ENCODE measurements at regions not wholly inside any gene's neighbourhood (a gene's known extent, or its start where the extent isn't known, plus 50 kb on each side); places are given as distances from the start of the nearest gene placed in this dataset.

DNA sequence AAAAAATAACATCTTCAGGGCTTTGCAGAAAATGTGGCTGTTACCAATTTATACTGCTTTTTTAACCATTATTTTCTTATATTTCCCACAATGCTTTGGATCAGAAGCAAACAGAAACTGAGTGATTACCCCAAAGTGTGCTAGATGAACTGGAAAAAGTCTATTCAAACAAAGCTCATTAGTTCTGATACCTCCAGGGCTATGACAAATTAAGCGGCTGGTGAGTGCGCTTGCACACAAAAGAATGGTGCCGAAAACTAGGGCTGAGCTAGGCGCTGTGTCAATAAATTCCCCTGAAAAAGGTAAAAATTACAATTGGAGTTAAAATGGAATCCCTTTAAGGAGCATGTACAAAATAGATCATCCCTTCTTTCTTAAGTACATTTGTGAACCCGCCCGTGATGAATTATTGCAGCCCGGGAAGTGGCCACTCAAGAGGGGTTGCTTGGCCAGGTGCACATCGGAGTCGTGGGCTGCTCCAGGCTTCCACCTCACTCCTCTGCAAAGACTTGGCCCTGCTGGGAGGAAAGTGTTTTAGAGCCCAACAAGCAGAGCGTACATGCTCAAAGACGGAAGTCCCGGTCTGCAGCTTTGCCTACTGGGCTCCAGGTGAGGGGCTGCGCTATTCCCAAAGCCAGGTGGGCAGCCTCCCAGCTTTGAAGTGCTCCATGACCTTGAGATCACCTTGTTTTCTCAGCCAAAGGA, 164.0 kb upstream of the ZNF507 start:
- Histone ChIP-seq H3K36me3 (no peaks in the 10 kb centered on the region), H3K27ac (replicated peaks in 1 of 4) (no peak overlapping the region), H3K9me3 (no peaks in the 10 kb centered on the region), H3K4me3 (no peak overlapping the region), H3K4me1 (no peaks in the 10 kb centered on the region), H3K27me3 (no peaks in the 10 kb centered on the region)
- WGBS, result 83% methylated on average over 11 of the region's 13 CpGs
- TF ChIP-seq EP300 (IDR thresholded peaks at IDR 0.05) (no peak), POLR2AphosphoS5 (IDR thresholded peaks at IDR 0.05) (no peak), POLR2A (IDR thresholded peaks at IDR 0.05; ENCODE audit: low read depth) (no peak)
- TF ChIP-seq, protein P1, sequence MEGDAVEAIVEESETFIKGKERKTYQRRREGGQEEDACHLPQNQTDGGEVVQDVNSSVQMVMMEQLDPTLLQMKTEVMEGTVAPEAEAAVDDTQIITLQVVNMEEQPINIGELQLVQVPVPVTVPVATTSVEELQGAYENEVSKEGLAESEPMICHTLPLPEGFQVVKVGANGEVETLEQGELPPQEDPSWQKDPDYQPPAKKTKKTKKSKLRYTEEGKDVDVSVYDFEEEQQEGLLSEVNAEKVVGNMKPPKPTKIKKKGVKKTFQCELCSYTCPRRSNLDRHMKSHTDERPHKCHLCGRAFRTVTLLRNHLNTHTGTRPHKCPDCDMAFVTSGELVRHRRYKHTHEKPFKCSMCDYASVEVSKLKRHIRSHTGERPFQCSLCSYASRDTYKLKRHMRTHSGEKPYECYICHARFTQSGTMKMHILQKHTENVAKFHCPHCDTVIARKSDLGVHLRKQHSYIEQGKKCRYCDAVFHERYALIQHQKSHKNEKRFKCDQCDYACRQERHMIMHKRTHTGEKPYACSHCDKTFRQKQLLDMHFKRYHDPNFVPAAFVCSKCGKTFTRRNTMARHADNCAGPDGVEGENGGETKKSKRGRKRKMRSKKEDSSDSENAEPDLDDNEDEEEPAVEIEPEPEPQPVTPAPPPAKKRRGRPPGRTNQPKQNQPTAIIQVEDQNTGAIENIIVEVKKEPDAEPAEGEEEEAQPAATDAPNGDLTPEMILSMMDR (IDR thresholded peaks at IDR 0.05), result no peak
- peak; percentile 87 for DNase-seq (ENCODE audit: extremely low spot score)
- intact Hi-C loops (cut with DNase I), result no loop called here

DNA sequence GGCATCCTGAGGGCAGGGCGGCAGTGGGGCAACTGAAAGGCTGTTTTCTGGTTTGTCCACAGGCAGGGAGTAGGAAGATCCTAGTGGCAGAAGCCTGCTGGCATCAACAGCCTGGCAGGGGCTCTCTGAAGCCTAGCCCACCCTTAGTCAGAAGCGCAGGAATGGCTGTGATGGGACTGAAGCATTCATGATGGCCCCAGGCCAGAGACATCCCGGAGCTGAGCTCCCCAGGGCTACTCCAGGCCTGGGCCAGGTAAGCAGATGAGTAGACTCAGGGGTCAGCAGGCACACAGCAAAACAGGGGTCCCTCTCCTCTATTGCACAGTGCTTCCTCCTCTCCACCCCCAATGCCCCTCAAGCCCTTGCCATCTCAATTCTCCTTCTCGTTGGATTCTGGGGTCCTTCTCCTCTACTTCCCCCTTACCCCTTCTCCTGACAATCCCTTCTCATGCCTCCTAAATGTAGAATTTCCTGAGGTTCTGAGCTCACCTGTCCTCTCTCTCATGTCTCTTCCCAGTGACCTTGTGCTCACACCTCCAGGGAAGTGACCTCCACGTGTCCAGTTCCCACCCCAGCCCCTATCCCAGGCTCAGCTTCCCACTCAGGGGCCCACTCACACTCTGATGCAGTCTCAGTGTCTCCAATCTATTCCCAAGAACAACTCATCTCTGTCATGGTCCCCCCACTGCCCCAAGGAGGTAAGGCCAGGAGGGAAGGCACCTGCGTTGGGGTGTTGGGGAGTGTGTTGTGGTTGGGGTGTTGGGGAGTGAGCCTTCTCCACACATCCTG, 158.7 kb upstream of the ZNF507 start:
- TF ChIP-seq, protein P1 (IDR thresholded peaks at IDR 0.05), result no peak
- TF ChIP-seq POLR2A (IDR thresholded peaks at IDR 0.05; ENCODE audit: low read depth), result no peak
- no peak for TF ChIP-seq EP300 (IDR thresholded peaks at IDR 0.05)
- no peak for TF ChIP-seq POLR2AphosphoS5 (IDR thresholded peaks at IDR 0.05)
- H3K27ac ChIP-seq (replicated peaks in 1 of 4), result no peak overlapping the region
- 83% methylated on average over 4 of the region's 6 CpGs for WGBS
- DNase-seq (ENCODE audit: extremely low spot score), result no peak
- H3K4me1 ChIP-seq, result no peaks in the 10 kb centered on the region
- peaks cover 0 to 8% (median 0%) of the 10 kb centered on the region in 4 donors for H3K27me3 ChIP-seq
- no peaks in the 10 kb centered on the region for H3K9me3 ChIP-seq
- intact Hi-C loops (cut with DNase I), result no loop called here
- H3K4me3 ChIP-seq, result no peak overlapping the region
- no peaks in the 10 kb centered on the region for H3K36me3 ChIP-seq

DNA sequence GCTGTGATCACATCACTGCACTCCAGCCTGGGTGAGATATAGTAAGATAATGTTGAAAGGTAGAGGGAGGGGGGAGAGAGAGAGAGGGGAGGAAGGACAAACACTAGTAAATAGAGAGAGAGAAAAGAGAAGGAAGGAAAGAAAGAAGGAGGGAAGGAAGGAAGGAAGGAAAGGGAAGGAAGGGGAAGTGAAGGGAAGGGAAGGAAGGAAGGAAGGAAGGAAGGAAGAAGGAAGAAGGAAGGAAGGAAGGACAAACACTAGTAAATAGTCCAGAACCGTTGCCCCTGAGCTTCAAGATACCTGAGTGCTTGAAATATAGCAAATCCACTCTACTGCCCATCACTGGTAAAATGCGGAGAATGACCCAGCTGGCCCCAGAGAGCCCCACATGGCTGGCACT, 156.5 kb upstream of the ZNF507 start:
- Histone ChIP-seq H3K4me1 (no peaks in the 10 kb centered on the region), H3K36me3 (no peaks in the 10 kb centered on the region), H3K9me3 (no peaks in the 10 kb centered on the region), H3K27me3 (peaks cover 0 to 11% (median 0%) of the 10 kb centered on the region in 4 donors), H3K4me3 (no peak overlapping the region), H3K27ac (replicated peaks in 1 of 4) (no peak overlapping the region)
- no peak for DNase-seq (ENCODE audit: extremely low spot score)
- TF ChIP-seq, protein P1 (IDR thresholded peaks at IDR 0.05), result no peak
- TF ChIP-seq EP300 (IDR thresholded peaks at IDR 0.05) (no peak), POLR2A (IDR thresholded peaks at IDR 0.05; ENCODE audit: low read depth) (no peak), POLR2AphosphoS5 (IDR thresholded peaks at IDR 0.05) (no peak)
- 82% methylated on average over 2 of the region's 2 CpGs for WGBS
- intact Hi-C loops (cut with DNase I), result no loop called here

DNA sequence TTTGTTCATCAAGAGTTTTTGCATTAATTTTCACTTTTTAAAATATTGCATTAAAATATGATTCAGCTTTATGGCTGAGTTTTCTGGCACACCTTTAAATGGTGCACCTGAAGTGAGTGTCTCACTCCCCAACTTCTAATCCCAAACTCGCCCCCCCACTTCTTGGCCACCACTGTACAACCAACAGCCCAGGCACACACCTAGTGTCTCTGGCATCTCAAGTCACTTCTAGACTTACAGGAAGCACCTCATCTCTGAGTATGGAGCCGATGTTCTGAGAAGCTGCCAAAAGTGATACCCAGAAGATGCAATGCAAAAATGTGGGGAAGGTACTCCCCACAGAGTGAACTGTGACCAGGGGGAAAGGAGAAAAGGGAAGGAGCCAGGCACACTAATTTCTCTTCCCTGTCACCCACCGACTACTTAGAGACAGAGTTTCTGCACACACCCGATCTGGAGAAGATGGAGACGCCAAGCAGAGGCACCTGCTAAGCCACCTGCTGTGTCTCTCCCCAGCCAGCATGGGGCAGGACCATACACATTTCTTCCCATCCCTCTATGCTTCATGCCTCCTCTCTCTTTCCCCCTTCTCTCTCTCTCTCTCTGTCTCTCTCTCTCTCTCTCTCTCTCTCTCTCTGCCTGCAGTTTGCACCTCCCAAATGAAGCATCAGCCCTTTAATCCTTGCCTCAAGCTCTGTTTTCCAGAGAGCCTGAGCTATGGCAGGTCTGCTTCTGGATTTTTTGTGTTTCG, 155.3 kb upstream of the ZNF507 start:
- intact Hi-C loops (cut with DNase I), result no loop called here
- whole genome bisulfite sequencing, result 60% methylated on average over 5 of the region's 6 CpGs
- Histone ChIP-seq H3K9me3 (no peaks in the 10 kb centered on the region), H3K4me3 (no peak overlapping the region), H3K27ac (replicated peaks in 1 of 4) (no peak overlapping the region), H3K36me3 (no peaks in the 10 kb centered on the region), H3K27me3 (peaks cover 0 to 23% (median 0%) of the 10 kb centered on the region in 4 donors), H3K4me1 (no peaks in the 10 kb centered on the region)
- DNase-seq (ENCODE audit: extremely low spot score), result peak; percentile 80
- no peak for TF ChIP-seq POLR2AphosphoS5 (IDR thresholded peaks at IDR 0.05)
- TF ChIP-seq POLR2A (IDR thresholded peaks at IDR 0.05; ENCODE audit: low read depth), result no peak
- TF ChIP-seq, protein P1 (IDR thresholded peaks at IDR 0.05), result no peak
- TF ChIP-seq EP300 (IDR thresholded peaks at IDR 0.05), result no peak

Measured in esophagus muscularis mucosa (tissue), 4 donors.